ENCODE measurements at regions not wholly inside any gene's neighbourhood (a gene's known extent, or its start where the extent isn't known, plus 50 kb on each side); places are given as distances from the start of the nearest gene placed in this dataset.

DNA sequence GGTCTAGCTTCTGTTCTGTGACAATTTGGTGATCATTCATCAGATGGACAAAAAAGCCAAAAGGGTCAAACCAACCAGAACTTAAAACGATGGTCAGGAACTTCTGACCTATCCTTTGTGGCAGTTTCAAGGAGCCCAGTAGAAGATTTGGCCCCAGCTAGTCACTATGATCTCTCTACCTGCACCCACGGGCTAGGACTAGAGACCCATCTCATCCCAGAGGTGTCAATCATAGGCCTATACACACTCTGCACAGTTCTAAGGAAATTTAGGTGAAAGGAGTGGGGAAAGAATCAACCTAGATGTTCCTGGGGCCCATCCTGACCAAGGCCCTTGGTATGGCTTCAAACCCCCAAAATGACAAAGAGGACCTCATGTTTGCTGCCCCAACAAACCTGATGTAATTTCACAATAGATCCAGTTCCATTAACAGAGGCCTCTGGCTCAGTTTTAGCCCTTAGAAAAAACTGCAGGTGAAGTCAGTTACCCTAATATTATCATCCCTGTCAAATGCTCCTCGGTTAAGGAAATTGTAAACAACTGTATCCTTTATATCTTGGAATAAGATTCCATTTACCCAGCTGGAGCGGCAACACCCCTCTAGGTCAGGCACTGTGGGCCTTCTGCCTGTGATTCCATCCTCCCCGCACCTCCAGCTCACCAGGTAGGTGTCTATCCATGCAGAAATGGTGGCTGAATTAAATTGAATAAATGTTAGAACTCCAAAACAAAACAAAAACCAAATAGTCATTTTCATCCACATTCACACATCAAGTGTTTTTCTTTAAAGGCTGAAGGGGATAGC is 138.7 kb downstream of the ENC1 start:
- DNase-seq (ENCODE audit: low read depth) (no peak), FAIRE-seq (no peak)
- TF ChIP-seq, protein P1, sequence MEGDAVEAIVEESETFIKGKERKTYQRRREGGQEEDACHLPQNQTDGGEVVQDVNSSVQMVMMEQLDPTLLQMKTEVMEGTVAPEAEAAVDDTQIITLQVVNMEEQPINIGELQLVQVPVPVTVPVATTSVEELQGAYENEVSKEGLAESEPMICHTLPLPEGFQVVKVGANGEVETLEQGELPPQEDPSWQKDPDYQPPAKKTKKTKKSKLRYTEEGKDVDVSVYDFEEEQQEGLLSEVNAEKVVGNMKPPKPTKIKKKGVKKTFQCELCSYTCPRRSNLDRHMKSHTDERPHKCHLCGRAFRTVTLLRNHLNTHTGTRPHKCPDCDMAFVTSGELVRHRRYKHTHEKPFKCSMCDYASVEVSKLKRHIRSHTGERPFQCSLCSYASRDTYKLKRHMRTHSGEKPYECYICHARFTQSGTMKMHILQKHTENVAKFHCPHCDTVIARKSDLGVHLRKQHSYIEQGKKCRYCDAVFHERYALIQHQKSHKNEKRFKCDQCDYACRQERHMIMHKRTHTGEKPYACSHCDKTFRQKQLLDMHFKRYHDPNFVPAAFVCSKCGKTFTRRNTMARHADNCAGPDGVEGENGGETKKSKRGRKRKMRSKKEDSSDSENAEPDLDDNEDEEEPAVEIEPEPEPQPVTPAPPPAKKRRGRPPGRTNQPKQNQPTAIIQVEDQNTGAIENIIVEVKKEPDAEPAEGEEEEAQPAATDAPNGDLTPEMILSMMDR (IDR thresholded peaks at IDR 0.05; ENCODE audit: insufficient read depth, low read length, severe bottlenecking) = no peak
- Histone ChIP-seq H3K27me3 (ENCODE audit: control insufficient read depth, insufficient read depth, low read length) (no peaks in the 10 kb centered on the region), H3K36me3 (ENCODE audit: control insufficient read depth, insufficient read depth, low read length) (no peaks in the 10 kb centered on the region), H3K4me3 (ENCODE audit: low read depth, low read length) (no peak overlapping the region)

DNA sequence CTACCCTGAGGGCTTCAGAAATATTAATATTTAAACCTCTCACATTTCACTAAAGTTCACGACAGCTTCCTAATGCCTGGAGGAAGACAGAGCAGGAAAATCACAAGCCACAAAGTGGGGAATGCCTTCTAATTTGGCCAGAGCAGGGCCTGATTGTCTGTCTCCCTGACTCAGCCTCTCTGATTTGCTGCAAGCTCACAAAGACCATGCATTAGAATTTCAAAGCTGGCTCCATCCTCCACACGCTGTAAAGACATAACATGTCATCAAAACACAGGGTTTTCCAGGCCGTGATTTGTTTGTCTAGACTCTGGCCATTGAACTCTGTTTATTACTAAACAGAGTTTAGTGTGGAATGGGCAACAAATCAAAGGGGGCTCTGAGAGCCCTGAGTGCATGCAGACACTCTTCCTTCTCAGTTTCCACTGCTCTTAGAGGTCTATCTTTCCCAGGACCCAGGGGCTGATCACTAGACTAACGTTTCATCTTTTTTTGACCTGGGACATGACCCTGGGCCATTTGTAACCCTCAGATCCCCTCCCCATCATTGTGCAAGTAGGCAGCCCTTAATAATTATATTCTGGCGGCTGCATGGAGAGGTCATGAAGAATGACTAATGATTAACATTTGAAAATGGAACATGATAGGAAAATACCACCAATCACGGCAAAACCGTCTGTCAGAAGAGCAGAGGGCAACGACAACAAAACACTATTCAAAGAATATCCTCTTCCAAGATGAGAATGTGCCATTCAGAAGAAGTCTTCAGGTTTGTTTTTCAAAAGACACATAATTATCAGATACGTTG is 140.2 kb downstream of the ENC1 start:
- FAIRE-seq (no peak), DNase-seq (ENCODE audit: low read depth) (no peak)

DNA sequence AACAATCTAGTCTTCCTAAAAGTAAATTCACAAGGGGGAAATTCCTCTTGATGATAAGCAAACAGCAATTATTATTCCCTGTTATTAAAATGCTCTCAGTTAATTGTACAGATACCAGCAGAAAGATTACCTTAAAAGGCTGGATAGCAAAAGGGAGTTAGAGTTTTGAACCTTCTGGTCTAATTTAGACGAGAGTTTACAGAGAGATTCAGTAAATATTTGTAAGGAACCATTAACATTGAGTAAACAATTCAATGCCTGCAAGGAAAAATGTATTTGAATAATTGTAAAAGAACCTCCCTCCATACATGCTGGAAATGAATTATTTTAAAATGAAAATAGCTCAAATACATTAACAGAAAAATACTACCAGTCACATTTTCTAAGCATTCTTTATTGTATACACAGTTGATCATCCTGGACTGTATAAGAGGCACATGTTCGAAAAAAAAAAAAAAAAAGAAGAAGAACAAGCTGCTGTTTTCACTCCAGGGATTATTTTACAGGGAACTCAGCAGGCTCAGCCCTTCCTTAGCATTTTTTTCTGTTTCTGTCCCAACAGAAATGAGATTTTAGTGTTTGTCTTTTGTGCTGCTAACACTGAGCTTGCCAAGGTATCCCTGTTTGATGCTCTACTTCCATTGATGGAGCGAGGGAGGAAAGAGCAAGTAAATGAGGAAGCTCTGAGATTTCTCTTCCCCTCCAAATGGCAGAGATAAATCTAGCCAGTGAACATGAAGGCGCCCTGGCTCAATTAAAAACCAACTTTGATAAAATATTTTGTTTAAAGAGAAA is 141.1 kb downstream of the ENC1 start:
- no peak for FAIRE-seq
- no peak for DNase-seq (ENCODE audit: low read depth)
- Histone ChIP-seq H3K36me3 (ENCODE audit: control insufficient read depth, insufficient read depth, low read length) (no peaks in the 10 kb centered on the region), H3K27me3 (ENCODE audit: control insufficient read depth, insufficient read depth, low read length) (no peaks in the 10 kb centered on the region), H3K4me3 (ENCODE audit: low read depth, low read length) (no peak overlapping the region)
- TF ChIP-seq, protein P1 (IDR thresholded peaks at IDR 0.05; ENCODE audit: insufficient read depth, low read length, severe bottlenecking) = no peak

More for the DNA sequence above, 140.2 kb downstream of the ENC1 start:
- no peak overlapping the region for H3K4me3 ChIP-seq (ENCODE audit: low read depth, low read length)
- H3K36me3 ChIP-seq (ENCODE audit: control insufficient read depth, insufficient read depth, low read length) = no peaks in the 10 kb centered on the region
- TF ChIP-seq, protein P1 (IDR thresholded peaks at IDR 0.05; ENCODE audit: insufficient read depth, low read length, severe bottlenecking) = no peak
- no peaks in the 10 kb centered on the region for H3K27me3 ChIP-seq (ENCODE audit: control insufficient read depth, insufficient read depth, low read length)

DNA sequence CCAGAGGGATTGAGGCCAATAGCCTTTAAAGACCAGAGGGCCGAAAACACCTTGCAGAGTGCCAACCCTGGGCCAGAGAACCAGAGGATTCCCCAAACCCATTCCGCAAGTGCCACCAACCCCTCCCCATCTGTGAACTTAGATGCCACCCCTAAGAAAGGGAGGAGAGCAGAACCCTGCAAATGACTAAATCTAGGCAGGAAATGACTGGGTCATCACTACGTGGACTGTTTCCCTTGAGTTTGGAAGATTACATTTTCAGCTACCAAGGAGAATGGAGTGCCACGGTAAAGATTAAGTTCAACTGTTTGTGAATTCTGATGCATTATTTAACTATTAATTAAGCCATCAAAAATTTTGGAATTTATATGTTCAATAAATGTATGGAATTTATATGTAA is 142.8 kb downstream of the ENC1 start:
- no peak for FAIRE-seq
- peak; percentile 53 for DNase-seq (ENCODE audit: low read depth)
- Histone ChIP-seq H3K4me3 (ENCODE audit: low read depth, low read length) (no peak overlapping the region), H3K27me3 (ENCODE audit: control insufficient read depth, insufficient read depth, low read length) (no peaks in the 10 kb centered on the region), H3K36me3 (ENCODE audit: control insufficient read depth, insufficient read depth, low read length) (no peaks in the 10 kb centered on the region)
- TF ChIP-seq, protein P1 (IDR thresholded peaks at IDR 0.05; ENCODE audit: insufficient read depth, low read length, severe bottlenecking) = no peak

DNA sequence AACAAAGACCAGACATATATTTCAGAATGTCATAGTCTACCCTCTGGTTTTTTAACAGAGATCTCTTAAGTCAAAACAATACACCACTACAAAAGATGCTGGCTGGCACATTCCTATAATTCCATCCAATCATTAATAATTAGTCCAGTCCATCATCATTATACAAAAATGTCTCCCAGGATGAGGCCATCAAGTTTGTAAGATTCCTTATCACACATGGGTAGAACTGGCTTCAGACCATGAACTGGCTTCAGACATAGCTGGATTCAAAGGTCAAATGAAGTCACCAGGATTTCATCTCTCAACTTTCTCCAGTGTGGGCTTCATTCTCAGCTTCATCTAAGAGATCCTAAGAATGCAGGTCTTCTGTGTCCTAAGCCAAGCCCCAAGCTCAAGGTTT is 147.1 kb downstream of the ENC1 start:
- no peaks in the 10 kb centered on the region for H3K36me3 ChIP-seq (ENCODE audit: control insufficient read depth, insufficient read depth, low read length)
- TF ChIP-seq, protein P1 (IDR thresholded peaks at IDR 0.05; ENCODE audit: insufficient read depth, low read length, severe bottlenecking) = no peak
- no peaks in the 10 kb centered on the region for H3K27me3 ChIP-seq (ENCODE audit: control insufficient read depth, insufficient read depth, low read length)
- H3K4me3 ChIP-seq (ENCODE audit: low read depth, low read length) = no peak overlapping the region
- DNase-seq (ENCODE audit: low read depth) = no peak
- FAIRE-seq = peak; percentile 40

Measured in bronchial epithelial cell (primary cell).